ENCODE measurements at regions not wholly inside any gene's neighbourhood (a gene's known extent, or its start where the extent isn't known, plus 50 kb on each side); places are given as distances from the start of the nearest gene placed in this dataset.
"Not testable (repeated sequence)": the region's sequence is repeated elsewhere in the genome, so short reads cannot be mapped to it uniquely, and the experiment has no call there.

DNA sequence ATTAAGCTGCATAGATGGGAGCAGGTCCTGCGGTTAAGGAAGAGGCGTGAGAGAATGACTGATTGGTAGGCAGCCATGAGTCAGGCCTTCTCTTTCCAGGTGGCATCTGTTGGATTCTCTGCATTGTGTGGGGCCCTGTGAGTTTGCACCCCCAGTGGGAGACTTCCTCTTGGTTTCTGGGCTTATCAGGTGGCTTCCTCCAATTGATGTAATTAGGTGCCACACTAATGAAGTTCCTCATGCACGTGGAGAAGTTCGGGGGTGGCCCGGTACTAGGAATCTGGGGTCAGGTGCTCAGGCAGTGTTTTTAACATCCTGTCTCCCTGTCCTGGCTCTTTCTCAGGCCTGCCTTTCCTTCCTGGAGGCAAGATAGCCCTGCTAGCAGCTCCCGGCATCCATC, 765.1 kb upstream of the TMEM132C start:
- TF ChIP-seq, protein P1, sequence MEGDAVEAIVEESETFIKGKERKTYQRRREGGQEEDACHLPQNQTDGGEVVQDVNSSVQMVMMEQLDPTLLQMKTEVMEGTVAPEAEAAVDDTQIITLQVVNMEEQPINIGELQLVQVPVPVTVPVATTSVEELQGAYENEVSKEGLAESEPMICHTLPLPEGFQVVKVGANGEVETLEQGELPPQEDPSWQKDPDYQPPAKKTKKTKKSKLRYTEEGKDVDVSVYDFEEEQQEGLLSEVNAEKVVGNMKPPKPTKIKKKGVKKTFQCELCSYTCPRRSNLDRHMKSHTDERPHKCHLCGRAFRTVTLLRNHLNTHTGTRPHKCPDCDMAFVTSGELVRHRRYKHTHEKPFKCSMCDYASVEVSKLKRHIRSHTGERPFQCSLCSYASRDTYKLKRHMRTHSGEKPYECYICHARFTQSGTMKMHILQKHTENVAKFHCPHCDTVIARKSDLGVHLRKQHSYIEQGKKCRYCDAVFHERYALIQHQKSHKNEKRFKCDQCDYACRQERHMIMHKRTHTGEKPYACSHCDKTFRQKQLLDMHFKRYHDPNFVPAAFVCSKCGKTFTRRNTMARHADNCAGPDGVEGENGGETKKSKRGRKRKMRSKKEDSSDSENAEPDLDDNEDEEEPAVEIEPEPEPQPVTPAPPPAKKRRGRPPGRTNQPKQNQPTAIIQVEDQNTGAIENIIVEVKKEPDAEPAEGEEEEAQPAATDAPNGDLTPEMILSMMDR (conservative IDR thresholded peaks at IDR 0.05; ENCODE audit: low read depth, low read length), result no peak
- DNase-seq (ENCODE audit: low read depth), result no peak
- no peak overlapping the region for H3K4me3 ChIP-seq (ENCODE audit: low read depth, low read length)

GRCh38 chr12:127503246-127503645, 763.7 kb upstream of the TMEM132C start:
- TF ChIP-seq, protein P1 (conservative IDR thresholded peaks at IDR 0.05; ENCODE audit: low read depth, low read length), result no peak
- no peak for DNase-seq (ENCODE audit: low read depth)
- H3K4me3 ChIP-seq (ENCODE audit: low read depth, low read length), result no peak overlapping the region

DNA sequence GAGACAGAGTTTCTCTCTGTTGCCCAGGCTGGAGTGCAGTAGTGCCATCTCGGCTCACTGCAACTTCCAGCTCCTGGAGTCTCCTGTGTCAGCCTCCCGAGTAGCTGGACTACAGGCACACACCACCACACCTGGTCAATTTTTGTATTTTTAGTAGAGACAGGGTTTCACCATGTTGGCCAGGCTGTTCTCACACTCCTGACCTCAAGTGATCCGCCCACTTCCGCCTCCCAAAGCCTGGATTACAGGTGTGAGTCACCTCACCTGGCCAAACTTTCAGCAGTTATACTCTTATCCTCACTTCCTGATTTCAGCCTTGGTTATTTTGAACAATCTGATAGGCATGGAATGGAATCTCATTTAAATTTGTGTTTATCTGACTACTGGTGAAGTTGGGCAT, 763.0 kb upstream of the TMEM132C start:
- DNase-seq (ENCODE audit: low read depth); H3K4me3 ChIP-seq (ENCODE audit: low read depth, low read length): not testable (repeated sequence)

DNA sequence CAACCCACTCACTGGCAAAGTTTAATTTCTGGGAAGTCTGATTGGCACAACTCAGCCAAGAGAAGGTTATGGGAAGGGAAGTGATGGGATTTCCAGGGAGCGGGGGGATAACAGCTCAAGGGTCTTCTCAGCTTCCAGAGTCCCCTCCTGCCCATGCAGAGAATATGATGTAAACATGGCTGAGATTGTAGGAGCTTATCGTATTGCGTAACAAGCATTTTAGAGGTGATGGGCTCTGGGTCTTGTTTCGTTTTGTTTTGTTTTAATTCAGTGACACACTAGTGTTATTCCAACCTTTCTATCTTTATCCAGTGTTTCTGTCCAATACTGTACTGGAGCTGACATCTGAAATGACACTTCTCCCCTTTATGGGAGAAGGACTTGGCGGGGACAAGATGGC, 762.1 kb upstream of the TMEM132C start:
- no peak for DNase-seq (ENCODE audit: low read depth)
- H3K4me3 ChIP-seq (ENCODE audit: low read depth, low read length), result no peak overlapping the region
- TF ChIP-seq, protein P1 (conservative IDR thresholded peaks at IDR 0.05; ENCODE audit: low read depth, low read length), result no peak

DNA sequence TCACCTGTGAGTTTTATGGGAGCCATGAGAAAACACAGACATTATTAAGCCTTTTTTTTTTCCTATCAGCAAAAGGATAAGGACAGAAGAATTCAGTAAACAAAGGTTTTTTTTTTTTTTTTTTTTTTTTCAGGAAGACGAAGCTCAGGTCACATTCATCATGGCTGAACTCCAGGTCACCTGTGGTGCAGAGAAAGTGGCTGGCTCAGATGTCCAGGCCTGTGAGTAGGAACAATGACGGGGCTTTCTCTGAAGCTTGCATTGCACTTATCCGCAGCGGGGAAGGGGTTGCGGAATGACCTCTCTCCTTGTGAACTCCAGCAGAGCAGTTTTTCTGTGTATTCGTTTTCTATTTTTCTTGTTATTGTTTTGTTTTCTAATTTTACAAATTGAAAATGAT, 759.6 kb upstream of the TMEM132C start:
- DNase-seq (ENCODE audit: low read depth), result no peak
- no peak overlapping the region for H3K4me3 ChIP-seq (ENCODE audit: low read depth, low read length)

GRCh38 chr12:127509066-127509778, 757.7 kb upstream of the TMEM132C start:
- H3K4me3 ChIP-seq (ENCODE audit: low read depth, low read length), result no peak overlapping the region
- no peak for DNase-seq (ENCODE audit: low read depth)
- TF ChIP-seq, protein P1 (conservative IDR thresholded peaks at IDR 0.05; ENCODE audit: low read depth, low read length), result no peak

More for the DNA sequence above, 759.6 kb upstream of the TMEM132C start:
- TF ChIP-seq, protein P1 (conservative IDR thresholded peaks at IDR 0.05; ENCODE audit: low read depth, low read length), result no peak

DNA sequence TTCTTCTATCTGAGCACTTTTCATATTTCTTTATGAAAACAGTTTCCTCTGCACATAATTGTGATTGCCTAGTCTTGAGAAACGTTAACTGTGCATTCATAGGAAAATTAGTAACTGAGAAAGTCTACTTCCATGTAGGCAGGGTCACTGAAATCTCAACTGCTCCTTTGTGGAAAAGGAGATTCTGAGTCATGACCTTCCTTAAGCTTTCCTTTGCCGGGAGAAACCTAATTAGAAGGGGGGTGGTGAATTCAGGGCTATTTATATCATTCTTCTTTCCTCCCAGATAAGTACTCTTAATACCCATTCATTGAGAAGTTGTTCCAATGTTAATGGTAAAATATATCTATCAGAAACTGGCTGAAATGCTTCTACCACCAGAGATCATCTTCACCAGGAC, 751.0 kb upstream of the TMEM132C start:
- H3K4me3 ChIP-seq (ENCODE audit: low read depth, low read length), result no peak overlapping the region
- TF ChIP-seq, protein P1 (conservative IDR thresholded peaks at IDR 0.05; ENCODE audit: low read depth, low read length), result no peak
- no peak for DNase-seq (ENCODE audit: low read depth)
